ENCODE measurements at regions not wholly inside any gene's neighbourhood (a gene's known extent, or its start where the extent isn't known, plus 50 kb on each side); places are given as distances from the start of the nearest gene placed in this dataset.

DNA sequence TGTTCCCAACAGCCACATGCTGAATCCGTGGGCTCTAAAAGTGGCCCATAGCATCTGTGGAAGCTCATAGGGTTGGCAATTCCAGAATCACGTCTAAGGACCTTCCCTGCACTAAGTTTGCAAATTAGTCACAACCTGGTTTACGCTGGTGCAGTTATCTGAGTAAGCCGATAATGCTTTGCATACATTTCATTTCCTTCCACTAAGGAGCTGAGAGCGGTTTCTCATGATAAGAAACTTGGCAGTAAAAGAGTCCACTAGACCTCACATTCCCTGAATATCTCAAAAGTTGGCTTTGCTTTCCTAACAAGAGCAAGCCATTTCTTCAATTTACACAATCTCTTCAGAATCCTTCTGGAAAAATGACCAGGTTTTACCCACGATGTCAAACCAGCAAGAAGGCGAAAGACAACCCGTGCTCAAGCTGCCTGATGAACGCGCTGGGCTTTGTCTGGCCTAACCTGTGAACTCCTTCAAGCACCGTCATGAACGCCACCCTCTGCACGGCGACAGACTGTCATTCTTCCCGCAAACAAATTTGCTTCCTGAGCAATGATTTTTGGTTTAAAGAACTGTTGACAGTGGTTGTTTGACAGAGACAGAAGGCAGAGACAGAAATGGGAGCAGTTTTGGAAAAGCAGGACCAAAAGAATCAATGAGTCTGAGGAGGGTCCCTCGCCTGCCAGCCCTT is 73.0 kb upstream of the COPS8 start:
- H3K4me3 ChIP-seq (ENCODE audit: low read depth, low read length), result no peak overlapping the region
- H3K9me3 ChIP-seq (ENCODE audit: insufficient read depth, low read depth, low read length), result peaks cover 2% of the 10 kb centered on the region
- no peak overlapping the region for H3K23ac ChIP-seq (ENCODE audit: low read length)
- H2BK12ac ChIP-seq (ENCODE audit: low read length), result no peak overlapping the region
- no peaks in the 10 kb centered on the region for H3K36me3 ChIP-seq (ENCODE audit: control insufficient read depth in 1 of 2, insufficient read depth in 2 of 2, low read length in 2 of 2)
- no peak overlapping the region for H3K18ac ChIP-seq (ENCODE audit: low read length)
- no peak overlapping the region for H2AK5ac ChIP-seq (ENCODE audit: low read length)
- H3K9ac ChIP-seq (ENCODE audit: low read length), result no peak overlapping the region
- no peak overlapping the region for H3K4ac ChIP-seq (ENCODE audit: low read depth, low read length)
- no peak overlapping the region for H2BK120ac ChIP-seq (ENCODE audit: insufficient read depth, low read length, poor library complexity)
- H3K79me1 ChIP-seq (ENCODE audit: low read length), result peaks cover 2% of the 10 kb centered on the region
- H3K27me3 ChIP-seq (ENCODE audit: insufficient read depth, low read length), result no peaks in the 10 kb centered on the region
- H2BK5ac ChIP-seq (ENCODE audit: low read depth, low read length, poor library complexity), result no peak overlapping the region
- H4K8ac ChIP-seq (ENCODE audit: low read depth, low read length), result no peak overlapping the region
- peak overlapping the region; percentile 5 for H3K27ac ChIP-seq (ENCODE audit: low read depth, low read length)
- H4K12ac ChIP-seq (ENCODE audit: low read depth, low read length), result no peak overlapping the region
- no peak overlapping the region for H3K4me2 ChIP-seq (ENCODE audit: low read length)
- no CpG with 5 or more reads among the region's 16 CpGs for WGBS (ENCODE audit: extremely low coverage, insufficient coverage, insufficient read length)
- no peak overlapping the region for H4K91ac ChIP-seq (ENCODE audit: low read depth, low read length)
- no peak overlapping the region for H2AFZ ChIP-seq (ENCODE audit: insufficient read depth, low read length, poor library complexity)
- DNase-seq, result peak; percentile 15 to 77
- no peaks in the 10 kb centered on the region for H3K79me2 ChIP-seq (ENCODE audit: control insufficient read depth, insufficient read depth, low read length, poor library complexity)
- H3K14ac ChIP-seq (ENCODE audit: low read length), result no peak overlapping the region
- H3K4me1 ChIP-seq (ENCODE audit: control insufficient read depth in 1 of 2, insufficient read depth in 2 of 2, low read length in 2 of 2), result peaks cover 7 to 13% of the 10 kb centered on the region in 2 experiments

DNA sequence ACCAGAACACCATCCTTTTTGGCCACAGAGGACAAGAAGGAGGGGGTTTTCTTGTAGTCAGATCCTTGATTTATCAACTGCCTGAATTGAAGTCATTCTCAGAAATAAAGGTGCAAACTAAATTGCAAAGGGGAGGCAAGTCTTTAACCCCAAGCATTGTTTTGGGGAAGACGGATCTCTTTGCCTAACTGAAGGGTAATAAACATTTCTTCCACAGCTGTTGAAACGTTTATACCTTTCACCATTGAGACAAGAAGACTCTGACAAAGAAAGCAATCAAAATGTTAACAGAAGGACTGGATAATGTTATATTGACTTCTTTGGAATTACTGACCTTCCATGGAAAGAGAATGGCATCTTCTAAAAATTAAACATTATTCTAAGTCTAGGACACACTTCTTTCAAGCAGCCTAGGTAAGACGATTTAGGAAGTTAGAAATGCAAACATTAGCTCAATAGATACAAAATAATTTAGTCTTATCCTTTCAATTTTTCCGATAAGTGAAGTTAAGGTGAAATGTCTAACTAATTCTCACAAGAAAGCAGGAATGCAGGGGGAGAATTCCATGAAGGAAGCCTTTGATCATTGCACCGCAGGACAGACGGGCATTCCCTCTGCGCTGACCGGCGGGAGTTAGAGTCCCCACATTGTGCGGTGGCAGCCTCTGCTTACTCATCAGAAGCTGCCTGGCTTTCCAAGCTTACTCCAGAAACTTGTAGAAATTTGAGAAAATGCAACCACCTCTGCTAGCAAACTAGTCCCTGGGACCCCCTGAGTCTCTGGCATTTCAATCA is 69.4 kb upstream of the COPS8 start:
- no peak overlapping the region for H3K23ac ChIP-seq (ENCODE audit: low read length)
- H3K27me3 ChIP-seq (ENCODE audit: insufficient read depth, low read length), result no peaks in the 10 kb centered on the region
- no peak for DNase-seq
- no peak overlapping the region for H3K9ac ChIP-seq (ENCODE audit: low read length)
- H4K8ac ChIP-seq (ENCODE audit: low read depth, low read length), result no peak overlapping the region
- H4K12ac ChIP-seq (ENCODE audit: low read depth, low read length), result no peak overlapping the region
- H2AFZ ChIP-seq (ENCODE audit: insufficient read depth, low read length, poor library complexity), result no peak overlapping the region
- H3K79me2 ChIP-seq (ENCODE audit: control insufficient read depth, insufficient read depth, low read length, poor library complexity), result no peaks in the 10 kb centered on the region
- H3K4me3 ChIP-seq (ENCODE audit: low read depth, low read length), result no peak overlapping the region
- no peak overlapping the region for H3K27ac ChIP-seq (ENCODE audit: low read depth, low read length)
- no peak overlapping the region for H3K4me2 ChIP-seq (ENCODE audit: low read length)
- no peak overlapping the region for H3K18ac ChIP-seq (ENCODE audit: low read length)
- no peak overlapping the region for H3K14ac ChIP-seq (ENCODE audit: low read length)
- WGBS (ENCODE audit: extremely low coverage, insufficient coverage, insufficient read length), result no CpG with 5 or more reads among the region's 10 CpGs
- no peak overlapping the region for H2AK5ac ChIP-seq (ENCODE audit: low read length)
- no peak overlapping the region for H3K4ac ChIP-seq (ENCODE audit: low read depth, low read length)
- H2BK120ac ChIP-seq (ENCODE audit: insufficient read depth, low read length, poor library complexity), result no peak overlapping the region
- H4K91ac ChIP-seq (ENCODE audit: low read depth, low read length), result no peak overlapping the region
- H3K4me1 ChIP-seq (ENCODE audit: control insufficient read depth in 1 of 2, insufficient read depth in 2 of 2, low read length in 2 of 2), result peaks cover 7 to 13% of the 10 kb centered on the region in 2 experiments
- no peaks in the 10 kb centered on the region for H3K36me3 ChIP-seq (ENCODE audit: control insufficient read depth in 1 of 2, insufficient read depth in 2 of 2, low read length in 2 of 2)
- H2BK12ac ChIP-seq (ENCODE audit: low read length), result no peak overlapping the region
- H3K9me3 ChIP-seq (ENCODE audit: insufficient read depth, low read depth, low read length), result peaks cover 2% of the 10 kb centered on the region
- H3K79me1 ChIP-seq (ENCODE audit: low read length), result no peaks in the 10 kb centered on the region
- no peak overlapping the region for H2BK5ac ChIP-seq (ENCODE audit: low read depth, low read length, poor library complexity)

DNA sequence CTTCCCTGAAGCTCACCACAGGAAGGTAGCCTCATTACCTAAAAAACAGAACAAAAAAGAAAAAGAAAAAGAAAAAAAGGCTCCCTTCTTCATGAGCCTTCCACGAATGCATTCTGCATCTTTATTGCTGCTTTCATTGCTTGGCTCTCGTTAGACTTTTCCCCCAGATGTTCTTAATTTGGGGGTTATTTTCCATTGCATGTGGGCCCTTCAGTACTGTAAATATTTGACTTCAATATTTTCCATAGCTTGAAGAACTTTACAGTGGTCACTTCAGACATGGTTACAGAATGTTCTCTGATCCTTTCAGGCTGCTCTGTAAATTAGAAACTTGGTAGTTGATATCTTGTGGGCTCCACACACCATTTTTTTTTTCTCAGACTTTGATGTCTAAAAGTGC is 65.6 kb upstream of the COPS8 start:
- H2AK5ac ChIP-seq (ENCODE audit: low read length), result no peak overlapping the region
- peaks cover 0 to 2% of the 10 kb centered on the region in 2 experiments for H3K36me3 ChIP-seq (ENCODE audit: control insufficient read depth in 1 of 2, insufficient read depth in 2 of 2, low read length in 2 of 2)
- no peak for DNase-seq
- H3K4me3 ChIP-seq (ENCODE audit: low read depth, low read length), result no peak overlapping the region
- no peak overlapping the region for H4K91ac ChIP-seq (ENCODE audit: low read depth, low read length)
- H3K27me3 ChIP-seq (ENCODE audit: insufficient read depth, low read length), result no peaks in the 10 kb centered on the region
- H3K23ac ChIP-seq (ENCODE audit: low read length), result no peak overlapping the region
- H3K14ac ChIP-seq (ENCODE audit: low read length), result no peak overlapping the region
- H2BK12ac ChIP-seq (ENCODE audit: low read length), result no peak overlapping the region
- H4K12ac ChIP-seq (ENCODE audit: low read depth, low read length), result no peak overlapping the region
- H4K8ac ChIP-seq (ENCODE audit: low read depth, low read length), result no peak overlapping the region
- no peak overlapping the region for H3K18ac ChIP-seq (ENCODE audit: low read length)
- peaks cover 4% of the 10 kb centered on the region for H3K9me3 ChIP-seq (ENCODE audit: insufficient read depth, low read depth, low read length)
- WGBS (ENCODE audit: extremely low coverage, insufficient coverage, insufficient read length), result no CpG with 5 or more reads among the region's 2 CpGs
- H2BK5ac ChIP-seq (ENCODE audit: low read depth, low read length, poor library complexity), result no peak overlapping the region
- peaks cover 0 to 2% of the 10 kb centered on the region in 2 experiments for H3K4me1 ChIP-seq (ENCODE audit: control insufficient read depth in 1 of 2, insufficient read depth in 2 of 2, low read length in 2 of 2)
- no peak overlapping the region for H2AFZ ChIP-seq (ENCODE audit: insufficient read depth, low read length, poor library complexity)
- H3K4ac ChIP-seq (ENCODE audit: low read depth, low read length), result no peak overlapping the region
- no peaks in the 10 kb centered on the region for H3K79me1 ChIP-seq (ENCODE audit: low read length)
- H3K4me2 ChIP-seq (ENCODE audit: low read length), result no peak overlapping the region
- no peak overlapping the region for H2BK120ac ChIP-seq (ENCODE audit: insufficient read depth, low read length, poor library complexity)
- H3K79me2 ChIP-seq (ENCODE audit: control insufficient read depth, insufficient read depth, low read length, poor library complexity), result no peaks in the 10 kb centered on the region
- no peak overlapping the region for H3K9ac ChIP-seq (ENCODE audit: low read length)
- H3K27ac ChIP-seq (ENCODE audit: low read depth, low read length), result no peak overlapping the region

DNA sequence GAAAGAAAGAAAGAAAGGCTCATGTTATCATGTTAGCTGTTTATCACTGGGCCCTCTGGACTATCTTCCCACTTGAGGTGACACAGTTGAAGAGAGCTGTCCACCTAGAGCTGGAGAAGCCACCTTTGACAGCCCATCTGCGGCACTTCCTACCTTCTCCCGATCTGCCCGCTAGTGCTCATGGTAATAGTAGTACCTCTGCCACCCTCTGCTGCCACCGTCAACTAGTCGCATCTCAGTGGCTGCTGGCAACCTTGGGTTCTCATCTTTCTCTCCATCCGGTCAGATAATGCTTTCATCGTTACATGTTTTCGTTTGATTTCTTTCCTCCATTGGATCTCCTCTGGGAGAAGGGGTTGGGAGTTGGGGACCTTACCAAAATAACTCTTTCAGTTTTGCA is 63.2 kb upstream of the COPS8 start:
- no peak overlapping the region for H3K9ac ChIP-seq (ENCODE audit: low read length)
- H3K4me3 ChIP-seq (ENCODE audit: low read depth, low read length), result no peak overlapping the region
- no peak overlapping the region for H4K91ac ChIP-seq (ENCODE audit: low read depth, low read length)
- no peaks in the 10 kb centered on the region for H3K27me3 ChIP-seq (ENCODE audit: insufficient read depth, low read length)
- H3K27ac ChIP-seq (ENCODE audit: low read depth, low read length), result no peak overlapping the region
- H2BK5ac ChIP-seq (ENCODE audit: low read depth, low read length, poor library complexity), result no peak overlapping the region
- peaks cover 2% of the 10 kb centered on the region for H3K9me3 ChIP-seq (ENCODE audit: insufficient read depth, low read depth, low read length)
- H3K4me2 ChIP-seq (ENCODE audit: low read length), result no peak overlapping the region
- no peak overlapping the region for H3K14ac ChIP-seq (ENCODE audit: low read length)
- no peak overlapping the region for H4K8ac ChIP-seq (ENCODE audit: low read depth, low read length)
- no CpG with 5 or more reads among the region's 8 CpGs for WGBS (ENCODE audit: extremely low coverage, insufficient coverage, insufficient read length)
- H2AK5ac ChIP-seq (ENCODE audit: low read length), result no peak overlapping the region
- no peak overlapping the region for H2AFZ ChIP-seq (ENCODE audit: insufficient read depth, low read length, poor library complexity)
- H3K79me2 ChIP-seq (ENCODE audit: control insufficient read depth, insufficient read depth, low read length, poor library complexity), result no peaks in the 10 kb centered on the region
- no peak for DNase-seq
- no peak overlapping the region for H3K23ac ChIP-seq (ENCODE audit: low read length)
- no peak overlapping the region for H2BK120ac ChIP-seq (ENCODE audit: insufficient read depth, low read length, poor library complexity)
- H2BK12ac ChIP-seq (ENCODE audit: low read length), result peak overlapping the region; percentile 11
- peaks cover 0 to 2% of the 10 kb centered on the region in 2 experiments for H3K36me3 ChIP-seq (ENCODE audit: control insufficient read depth in 1 of 2, insufficient read depth in 2 of 2, low read length in 2 of 2)
- H3K79me1 ChIP-seq (ENCODE audit: low read length), result peaks cover 15% of the 10 kb centered on the region
- no peak overlapping the region for H3K4ac ChIP-seq (ENCODE audit: low read depth, low read length)
- no peak overlapping the region for H4K12ac ChIP-seq (ENCODE audit: low read depth, low read length)
- H3K18ac ChIP-seq (ENCODE audit: low read length), result no peak overlapping the region
- H3K4me1 ChIP-seq (ENCODE audit: control insufficient read depth in 1 of 2, insufficient read depth in 2 of 2, low read length in 2 of 2), result peaks cover 6 to 7% of the 10 kb centered on the region in 2 experiments
